KMS-11 (cell line): ENCODE measurements at regions not wholly inside any gene's neighbourhood (a gene's known extent, or its start where the extent isn't known, plus 50 kb on each side); places are given as distances from the start of the nearest gene placed in this dataset.

Source experiments
- H2AFZ ChIP-seq: fragments of 200-600 bp; sonication (generic); 2 replicates; pipeline ENCODE4 v1.6.1; 2016; ENCODE audit warnings: antibody characterized with exemption, mixed run types, low read depth
- H3K27ac ChIP-seq: fragments of 200-600 bp; sonication (generic); 2 replicates; pipeline ENCODE4 v1.6.1; 2016; ENCODE audit warnings: mild to moderate bottlenecking, mixed run types
- H3K27me3 ChIP-seq: fragments of 200-600 bp; sonication (generic); 2 replicates; pipeline ENCODE4 v1.6.1; 2017; ENCODE audit warnings: mild to moderate bottlenecking, low read depth, mixed run types, moderate library complexity; ENCODE audit not compliant: insufficient read depth
- H3K36me3 ChIP-seq: fragments of 200-600 bp; sonication (generic); 2 replicates; pipeline ENCODE4 v1.6.1; 2017; ENCODE audit warnings: mild to moderate bottlenecking, mixed run types; ENCODE audit not compliant: insufficient read depth
- H3K4me1 ChIP-seq: fragments of 200-600 bp; sonication (generic); 2 replicates; pipeline ENCODE4 v1.6.1; 2016; ENCODE audit warnings: mild to moderate bottlenecking, low read depth, mixed run types; ENCODE audit not compliant: poor library complexity, severe bottlenecking
- H3K4me2 ChIP-seq: fragments of 200-600 bp; sonication (generic); 2 replicates; pipeline ENCODE4 v1.7.0; 2016; ENCODE audit warnings: mild to moderate bottlenecking, mixed run types
- H3K4me3 ChIP-seq: fragments of 200-600 bp; sonication (generic); IDR thresholded peaks from 2 replicates; pipeline ENCODE4 v1.6.1; 2017; ENCODE audit warnings: low read depth, low read length, mixed read lengths; ENCODE audit not compliant: insufficient read depth
- H3K79me2 ChIP-seq: fragments of 200-600 bp; sonication (generic); 2 replicates; pipeline ENCODE4 v1.6.1; 2016; ENCODE audit warnings: low read depth, mixed run types; ENCODE audit not compliant: insufficient read depth
- H3K9ac ChIP-seq: fragments of 200-600 bp; sonication (generic); 2 replicates; pipeline ENCODE4 v1.6.1; 2016; ENCODE audit warnings: mild to moderate bottlenecking, mixed run types
- H4K20me1 ChIP-seq: fragments of 200-600 bp; sonication (generic); 2 replicates; pipeline ENCODE4 v1.6.1; 2016; ENCODE audit warnings: mild to moderate bottlenecking, mixed run types; ENCODE audit not compliant: insufficient read depth
- CTCF ChIP-seq: fragments of 200-600 bp; sonication (generic); conservative IDR thresholded peaks from 2 replicates; pipeline ENCODE4 v1.6.1; 2017; ENCODE audit warnings: low read depth, mild to moderate bottlenecking, antibody characterized with exemption, low read length, moderate library complexity, mixed read lengths

DNA sequence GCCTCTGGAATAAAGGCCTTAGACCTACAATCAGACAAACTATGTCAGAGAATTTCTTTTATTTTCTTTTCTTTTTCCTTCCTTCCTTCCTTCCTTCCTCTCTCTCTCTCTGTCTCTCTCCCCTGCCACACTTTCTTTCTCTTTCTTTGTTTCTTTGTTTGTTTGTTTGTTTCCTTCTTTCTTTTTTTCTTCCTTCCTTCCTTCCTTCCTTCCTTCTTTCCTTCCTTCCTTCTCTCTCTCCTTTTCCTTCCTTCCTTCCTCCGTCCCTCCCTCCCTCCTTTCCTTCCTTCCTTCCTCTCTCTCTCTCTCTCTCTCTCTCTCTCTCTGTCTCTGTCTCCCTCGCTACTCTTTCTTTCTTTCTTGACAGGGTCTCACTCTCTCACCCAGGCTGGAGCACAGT, 242.6 kb downstream of the GATA3 start:
- Histone ChIP-seq H3K27ac (no peak overlapping the region), H3K4me1 (no peaks in the 10 kb centered on the region), H3K4me3 (no peak overlapping the region), H2AFZ (no peak overlapping the region), H3K27me3 (no peaks in the 10 kb centered on the region), H3K36me3 (no peaks in the 10 kb centered on the region), H3K79me2 (no peaks in the 10 kb centered on the region), H3K9ac (no peak overlapping the region), H3K4me2 (no peak overlapping the region), H4K20me1 (no peaks in the 10 kb centered on the region)
- no peak for TF ChIP-seq CTCF

DNA sequence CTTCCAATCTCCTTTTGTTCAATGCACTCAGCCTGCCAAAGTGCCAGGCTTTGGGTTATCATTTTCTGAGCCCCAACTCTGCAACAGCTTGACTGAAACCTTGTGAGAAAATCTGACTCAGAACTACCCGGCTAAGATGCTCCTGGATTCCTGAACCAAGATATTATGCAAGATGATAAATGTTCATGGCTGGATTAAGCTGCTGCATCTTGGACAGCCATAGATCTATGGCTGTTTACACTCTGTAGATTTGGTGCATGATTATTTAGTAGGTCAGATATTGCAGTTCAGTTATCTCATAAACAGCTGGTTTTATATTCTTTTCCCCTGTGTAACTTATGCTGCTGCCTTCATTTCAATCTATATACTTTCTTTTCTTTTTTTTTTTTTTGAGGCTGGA, 243.5 kb downstream of the GATA3 start:
- Histone ChIP-seq H3K4me2 (no peak overlapping the region), H3K27me3 (no peaks in the 10 kb centered on the region), H3K79me2 (no peaks in the 10 kb centered on the region), H3K4me3 (no peak overlapping the region), H2AFZ (no peak overlapping the region), H3K9ac (no peak overlapping the region), H4K20me1 (no peaks in the 10 kb centered on the region), H3K27ac (no peak overlapping the region), H3K4me1 (no peaks in the 10 kb centered on the region), H3K36me3 (no peaks in the 10 kb centered on the region)
- no peak for TF ChIP-seq CTCF

DNA sequence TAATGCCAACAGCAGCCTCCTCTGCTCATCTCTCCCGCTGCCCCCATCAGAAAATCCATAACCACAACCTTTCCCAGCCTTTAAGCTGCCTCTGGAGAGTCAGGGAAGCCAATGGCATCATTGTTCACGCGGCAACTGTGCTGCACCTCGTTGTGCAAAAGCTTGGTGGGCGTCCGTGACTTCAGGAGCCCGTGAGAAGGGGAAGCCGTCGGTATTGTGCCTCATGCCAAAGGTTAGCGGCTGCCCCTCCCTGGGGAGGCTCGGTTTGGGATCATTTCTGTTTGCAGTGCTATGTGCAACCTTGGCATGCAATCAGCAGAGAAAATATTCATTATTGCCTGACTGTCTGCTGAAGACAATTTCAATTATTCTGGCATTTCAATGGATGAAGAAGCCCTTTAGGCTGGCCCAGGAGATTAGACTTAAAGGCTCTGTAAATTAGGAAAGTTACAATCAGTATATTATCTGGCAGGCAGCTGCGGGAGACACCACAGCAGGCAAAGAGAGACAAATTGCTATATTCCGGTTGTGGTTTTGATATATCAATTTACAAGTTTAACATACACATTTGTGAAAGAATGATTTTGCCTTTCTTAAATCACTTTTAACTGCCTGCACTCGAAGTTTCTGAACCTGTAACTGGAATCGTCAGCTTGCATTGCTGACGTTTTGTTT, 244.5 kb downstream of the GATA3 start:
- Histone ChIP-seq H3K4me2 (no peak overlapping the region), H2AFZ (no peak overlapping the region), H3K27ac (no peak overlapping the region), H3K27me3 (no peaks in the 10 kb centered on the region), H3K36me3 (no peaks in the 10 kb centered on the region), H3K9ac (no peak overlapping the region), H3K4me1 (no peaks in the 10 kb centered on the region), H4K20me1 (no peaks in the 10 kb centered on the region), H3K4me3 (no peak overlapping the region), H3K79me2 (no peaks in the 10 kb centered on the region)
- TF ChIP-seq CTCF, result no peak

DNA sequence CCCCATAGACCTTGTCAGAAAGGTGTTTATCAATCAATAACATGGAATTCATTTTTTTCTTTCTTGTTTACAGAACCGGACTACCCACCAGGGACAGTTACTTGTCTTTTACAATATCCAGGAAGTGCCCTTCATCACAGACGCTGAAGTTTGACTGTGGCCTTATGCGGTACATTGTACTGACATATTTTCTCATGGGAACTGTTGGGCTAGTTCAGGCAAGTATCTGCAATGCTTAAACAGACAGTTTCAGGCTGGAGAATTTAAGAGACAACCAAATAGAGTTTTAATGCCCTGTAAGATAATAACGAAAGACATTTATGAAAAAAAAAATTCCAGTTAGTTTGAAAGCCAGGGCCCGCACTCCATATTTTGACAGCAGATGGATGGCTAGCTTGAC, 246.4 kb downstream of the GATA3 start:
- H3K4me2 ChIP-seq, result no peak overlapping the region
- no peak overlapping the region for H3K27ac ChIP-seq
- no peaks in the 10 kb centered on the region for H3K4me1 ChIP-seq
- no peak overlapping the region for H3K4me3 ChIP-seq
- no peak overlapping the region for H3K9ac ChIP-seq
- no peaks in the 10 kb centered on the region for H3K79me2 ChIP-seq
- no peaks in the 10 kb centered on the region for H3K27me3 ChIP-seq
- TF ChIP-seq CTCF, result no peak
- H4K20me1 ChIP-seq, result no peaks in the 10 kb centered on the region
- H2AFZ ChIP-seq, result no peak overlapping the region
- H3K36me3 ChIP-seq, result no peaks in the 10 kb centered on the region
